GM13976 (cell line): ENCODE measurements at regions not wholly inside any gene's neighbourhood (a gene's known extent, or its start where the extent isn't known, plus 50 kb on each side); places are given as distances from the start of the nearest gene placed in this dataset.

ENCODE experiments used
- DNase-seq: peaks from one replicate; pipeline ENCODE4 v3.0.0; 2012; ENCODE audit warnings: low spot score
- in situ Hi-C: fragments of 300-500 bp; cut with MboI; formaldehyde crosslinking; loops from one replicate; pipeline ENCODE4 v1.12.0; 2022; ENCODE audit warnings: low sequenced_read_pairs, mixed read lengths, inconsistent platforms; ENCODE audit not compliant: unreplicated experiment
- TF ChIP-seq, protein P1 (sequence below): IDR thresholded peaks from 2 replicates; pipeline ENCODE4 v1.5.1; 2012; ENCODE audit warnings: borderline replicate concordance, mild to moderate bottlenecking; ENCODE audit not compliant: insufficient read depth; ENCODE audit errors: extremely low read depth, missing control alignments, control extremely low read depth

GRCh38 chr15:94056314-94056713 is 175.0 kb upstream of the MCTP2 start:
- TF ChIP-seq, protein P1, sequence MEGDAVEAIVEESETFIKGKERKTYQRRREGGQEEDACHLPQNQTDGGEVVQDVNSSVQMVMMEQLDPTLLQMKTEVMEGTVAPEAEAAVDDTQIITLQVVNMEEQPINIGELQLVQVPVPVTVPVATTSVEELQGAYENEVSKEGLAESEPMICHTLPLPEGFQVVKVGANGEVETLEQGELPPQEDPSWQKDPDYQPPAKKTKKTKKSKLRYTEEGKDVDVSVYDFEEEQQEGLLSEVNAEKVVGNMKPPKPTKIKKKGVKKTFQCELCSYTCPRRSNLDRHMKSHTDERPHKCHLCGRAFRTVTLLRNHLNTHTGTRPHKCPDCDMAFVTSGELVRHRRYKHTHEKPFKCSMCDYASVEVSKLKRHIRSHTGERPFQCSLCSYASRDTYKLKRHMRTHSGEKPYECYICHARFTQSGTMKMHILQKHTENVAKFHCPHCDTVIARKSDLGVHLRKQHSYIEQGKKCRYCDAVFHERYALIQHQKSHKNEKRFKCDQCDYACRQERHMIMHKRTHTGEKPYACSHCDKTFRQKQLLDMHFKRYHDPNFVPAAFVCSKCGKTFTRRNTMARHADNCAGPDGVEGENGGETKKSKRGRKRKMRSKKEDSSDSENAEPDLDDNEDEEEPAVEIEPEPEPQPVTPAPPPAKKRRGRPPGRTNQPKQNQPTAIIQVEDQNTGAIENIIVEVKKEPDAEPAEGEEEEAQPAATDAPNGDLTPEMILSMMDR = no peak
- in situ Hi-C loops = no loop called here

DNA sequence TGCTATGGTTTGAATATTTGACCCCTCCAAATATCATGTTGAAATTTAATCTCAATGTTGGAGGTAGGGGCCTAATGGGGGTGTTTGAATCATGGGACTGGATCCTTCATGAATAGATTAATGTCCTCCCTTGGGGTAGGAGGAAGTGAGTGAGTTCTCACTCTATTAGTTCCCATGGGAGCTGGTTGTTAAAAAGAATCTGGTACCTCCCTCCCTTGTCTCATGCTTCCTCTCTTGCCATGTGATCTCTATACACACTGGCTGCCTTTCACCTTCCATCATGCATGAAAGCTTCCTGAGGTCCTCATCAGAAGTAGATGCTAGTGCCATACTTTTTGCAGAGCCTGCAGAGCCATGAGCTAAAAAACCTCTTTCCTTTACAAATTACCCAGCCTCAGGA is 177.7 kb upstream of the MCTP2 start:
- in situ Hi-C loops = no loop called here
- TF ChIP-seq, protein P1 = no peak
- DNase-seq = no peak

More at GRCh38 chr15:94056314-94056713, 175.0 kb upstream of the MCTP2 start:
- DNase-seq = no peak

DNA sequence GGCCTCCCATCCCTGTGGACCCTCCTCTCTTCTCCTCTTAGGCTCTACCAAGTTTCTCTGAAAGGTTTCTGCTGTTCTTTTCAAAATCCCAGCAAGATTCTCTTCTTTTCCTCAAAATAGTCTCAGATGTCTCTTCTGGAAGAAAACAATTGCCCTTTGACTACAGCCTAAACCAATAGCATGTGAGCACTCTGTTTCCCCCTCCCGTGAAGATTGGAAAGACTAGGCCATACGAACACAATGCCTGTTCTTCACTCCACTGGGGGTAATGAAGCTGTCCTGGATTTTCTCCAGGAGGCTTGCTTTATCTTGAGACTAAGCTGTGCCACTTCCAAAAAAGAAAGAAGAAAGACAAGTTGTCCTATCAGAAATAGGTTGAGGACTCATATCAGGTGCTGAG is 178.7 kb upstream of the MCTP2 start:
- in situ Hi-C loops = no loop called here
- TF ChIP-seq, protein P1 = no peak
- DNase-seq = no peak

DNA sequence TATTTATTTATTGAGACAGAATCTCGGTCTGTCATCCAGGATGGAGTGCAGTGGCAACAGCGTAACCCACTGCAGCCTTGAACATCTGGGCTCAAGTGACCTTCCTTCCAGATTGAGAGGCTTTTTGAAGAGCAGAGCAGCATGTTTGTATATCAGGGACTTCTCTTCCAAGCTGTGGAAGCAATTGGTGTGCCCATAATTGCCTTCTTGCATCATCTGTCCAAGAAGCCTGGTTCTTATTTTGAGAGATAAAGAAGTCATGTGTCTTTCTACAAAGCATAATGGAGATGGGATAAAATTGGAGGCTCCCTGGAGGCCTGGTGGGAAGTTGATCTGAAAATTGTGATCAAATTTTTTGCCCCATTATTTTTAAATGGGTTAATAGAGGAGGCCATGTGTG is 183.8 kb upstream of the MCTP2 start:
- TF ChIP-seq, protein P1 = no peak
- DNase-seq = no peak
- in situ Hi-C loops = no loop called here

DNA sequence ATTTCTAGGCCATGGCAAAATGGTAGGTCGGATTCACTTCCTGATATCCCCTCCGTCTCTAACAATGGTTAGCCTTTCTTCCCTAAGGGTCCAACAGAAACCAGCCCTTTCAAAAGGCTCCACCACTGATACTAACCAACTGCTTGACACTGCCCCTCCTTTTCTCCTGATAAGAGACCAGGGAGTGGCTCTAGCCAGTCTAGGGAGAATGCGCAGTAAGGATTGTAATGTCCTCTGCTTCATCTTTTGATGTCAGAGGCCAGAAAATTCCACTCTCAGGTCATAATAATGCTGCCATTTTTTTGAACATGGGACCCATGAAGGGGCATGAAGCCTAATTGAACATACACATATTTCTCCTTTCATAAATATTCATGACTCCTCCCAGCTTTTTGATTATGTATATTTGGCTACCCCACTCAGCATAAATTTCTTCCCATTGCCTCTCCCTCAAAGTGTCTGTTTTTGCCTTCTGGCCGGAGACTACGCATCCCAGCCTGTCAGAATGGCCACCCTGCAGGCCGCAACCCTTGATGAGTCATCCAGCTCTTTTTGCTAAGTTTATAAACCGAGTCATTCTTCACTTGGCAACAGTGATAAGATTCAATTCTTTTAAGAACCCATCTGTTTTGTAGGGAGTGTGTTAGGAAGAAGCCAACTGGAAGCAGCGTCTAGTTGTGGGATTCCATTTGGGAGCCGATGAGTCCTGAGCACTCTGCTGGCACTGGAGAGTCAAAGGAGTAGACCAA is 189.0 kb upstream of the MCTP2 start:
- DNase-seq = no peak
- in situ Hi-C loops = no loop called here

GRCh38 chr15:94041746-94042145 is 189.6 kb upstream of the MCTP2 start:
- TF ChIP-seq, protein P1 = no peak
- DNase-seq = no peak
- in situ Hi-C loops = no loop called here

More for the DNA sequence above, 189.0 kb upstream of the MCTP2 start:
- TF ChIP-seq, protein P1 = no peak
